Esophagus squamous epithelium (tissue), 5 donors: ENCODE measurements at regions not wholly inside any gene's neighbourhood (a gene's known extent, or its start where the extent isn't known, plus 50 kb on each side); places are given as distances from the start of the nearest gene placed in this dataset.
"Not testable (repeated sequence)": the region's sequence is repeated elsewhere in the genome, so short reads cannot be mapped to it uniquely, and the experiment has no call there.

Experiments used
- DNase-seq: peaks from one replicate; lab custom pipeline; 2025; lab: John Stamatoyannopoulos, UW
- H3K27ac ChIP-seq, 4 donors: fragments of 200-600 bp; sonication (generic); one replicate each; pipeline ENCODE4 v1.5.1; 2016 to 2019; ENCODE audit warnings: mild to moderate bottlenecking in 1 of 4
- H3K27me3 ChIP-seq, 4 donors: fragments of 200-600 bp; sonication (generic); 1 replicate in 3 of 4; 2 replicates in 1 of 4; pipeline versions ENCODE4 v1.5.1 to v1.6.0; 2017 to 2021; ENCODE audit warnings: antibody characterized with exemption in 1 of 4
- H3K36me3 ChIP-seq, 3 donors: fragments of 200-600 bp; sonication (generic); one replicate each; pipeline ENCODE4 v1.5.1; 2016 to 2019
- H3K4me1 ChIP-seq, 3 donors: fragments of 200-600 bp; sonication (generic); one replicate each; pipeline ENCODE4 v1.5.1; 2017 to 2019
- H3K4me3 ChIP-seq, 4 donors: fragments of 200-600 bp; sonication (generic); 1 replicate in 3 of 4; 2 replicates in 1 of 4; pipeline ENCODE4 v1.5.1; 2016 to 2019; ENCODE audit warnings: mild to moderate bottlenecking in 2 of 4, moderate library complexity in 1 of 4
- H3K9me3 ChIP-seq, 3 donors: fragments of 200-600 bp; sonication (generic); one replicate each; pipeline ENCODE4 v1.5.1; 2016 to 2019
- CTCF ChIP-seq, 6 experiments: fragments of 450-650 bp in 4 of 6; fragments of 200-600 bp in 2 of 6; sonication (generic) in 2 of 6; IDR thresholded peaks; one replicate each; pipeline ENCODE4 v1.5.1; 2016 to 2019; ENCODE audit warnings: antibody characterized with exemption in 6 of 6, mild to moderate bottlenecking in 4 of 6, moderate library complexity in 4 of 6
- POLR2A ChIP-seq, 4 donors: fragments of 450-650 bp; IDR thresholded peaks; one replicate each; pipeline ENCODE4 v1.6.1; 2017; ENCODE audit warnings: antibody characterized with exemption in 4 of 4, mild to moderate bottlenecking in 4 of 4, moderate library complexity in 3 of 4
- WGBS, 2 donors: methylation state at CpG; one replicate each; pipeline ENCODE4 v1.1.5; 2018; 5-methylcytosine and 5-hydroxymethylcytosine counted together
- intact Hi-C: fragments of 100-400 bp; cut with DNase I; formaldehyde crosslinking; loops from one replicate; pipeline ENCODE4 v1.15.0; 2022
- donor health status: DM: yes; HTN: yes; CAD: no.

GRCh38 chr6:22164236-22164635 is 132.6 kb downstream of the PRL start:
- Histone ChIP-seq H3K27me3 (no peaks in the 10 kb centered on the region), H3K27ac (no peak overlapping the region), H3K36me3 (no peaks in the 10 kb centered on the region), H3K9me3 (no peaks in the 10 kb centered on the region), H3K4me1 (no peaks in the 10 kb centered on the region), H3K4me3 (no peak overlapping the region)
- intact Hi-C loops, result no loop called here
- TF ChIP-seq CTCF (IDR thresholded peaks at IDR 0.05) (no peak), POLR2A (IDR thresholded peaks at IDR 0.05) (no peak)
- no peak for DNase-seq

DNA sequence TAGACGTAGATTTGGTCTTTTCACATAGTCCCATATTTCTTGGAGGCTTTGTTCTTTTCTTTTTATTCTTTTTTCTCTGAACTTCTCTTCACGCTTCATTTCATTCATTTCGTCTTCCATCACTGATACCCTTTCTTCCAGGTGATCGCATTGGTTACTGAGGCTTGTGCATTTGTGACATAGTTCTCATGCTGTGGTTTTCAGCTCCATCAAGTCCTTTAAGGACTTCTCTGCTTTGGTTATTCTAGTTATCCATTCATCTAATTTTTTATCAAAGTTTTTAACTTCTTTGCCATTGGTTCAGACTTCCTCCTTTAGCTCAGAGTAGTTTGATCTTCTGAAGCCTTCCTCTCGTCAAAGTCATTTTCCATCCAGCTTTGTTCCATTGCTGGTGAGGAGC is 125.8 kb downstream of the PRL start:
- H3K9me3 ChIP-seq, result peaks cover 0 to 29% (median 6%) of the 10 kb centered on the region in 3 donors
- DNase-seq, H3K27me3 ChIP-seq, H3K4me1 ChIP-seq, H3K27ac ChIP-seq, H3K36me3 ChIP-seq, H3K4me3 ChIP-seq, intact Hi-C loops: not testable (repeated sequence)
- WGBS, 2 donors, result 83 to 94% methylated on average over 5 of the region's 5 CpGs

DNA sequence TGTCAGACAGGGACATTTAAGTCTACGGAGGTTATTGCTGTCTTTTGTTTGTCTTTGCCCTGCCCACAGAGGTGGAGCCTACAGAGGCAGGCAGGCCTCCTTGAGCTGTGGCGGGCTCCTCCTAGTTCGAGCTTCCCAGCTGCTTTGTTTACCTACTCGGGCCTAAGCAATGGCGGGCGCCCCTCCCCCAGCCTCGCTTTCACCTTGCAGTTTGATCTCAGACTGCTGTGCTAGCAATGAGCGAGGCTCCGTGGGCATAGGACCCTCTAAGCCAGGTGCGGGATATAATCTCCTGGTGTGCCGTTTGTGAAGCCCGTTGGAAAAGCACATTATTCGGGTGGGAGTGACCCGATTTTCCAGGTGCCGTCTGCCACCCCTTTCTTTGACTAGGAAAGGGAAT is 125.0 kb downstream of the PRL start:
- H3K4me1 ChIP-seq, intact Hi-C loops, H3K27ac ChIP-seq, DNase-seq, H3K27me3 ChIP-seq, H3K4me3 ChIP-seq, H3K36me3 ChIP-seq: not testable (repeated sequence)
- H3K9me3 ChIP-seq, result peaks cover 0 to 29% (median 6%) of the 10 kb centered on the region in 3 donors
- WGBS, 2 donors, result 90 to 98% methylated on average over 8 to 10 of the region's 15 CpGs

GRCh38 chr6:22173311-22173710 is 123.5 kb downstream of the PRL start:
- intact Hi-C loops, result no loop called here
- TF ChIP-seq POLR2A (IDR thresholded peaks at IDR 0.05), result no peak
- TF ChIP-seq CTCF (IDR thresholded peaks at IDR 0.05), result no peak
- H3K36me3 ChIP-seq, result no peaks in the 10 kb centered on the region
- no peak overlapping the region for H3K4me3 ChIP-seq
- no peak for DNase-seq
- H3K4me1 ChIP-seq, result no peaks in the 10 kb centered on the region
- H3K9me3 ChIP-seq, result peaks cover 0 to 29% (median 6%) of the 10 kb centered on the region in 3 donors
- H3K27me3 ChIP-seq, result no peaks in the 10 kb centered on the region
- H3K27ac ChIP-seq, result no peak overlapping the region

- H3K27ac ChIP-seq, H3K9me3 ChIP-seq, H3K36me3 ChIP-seq, H3K4me1 ChIP-seq, H3K27me3 ChIP-seq, DNase-seq, H3K4me3 ChIP-seq, intact Hi-C loops: not testable (repeated sequence)
- 80 to 91% methylated on average over 1 to 9 of the region's 20 CpGs for WGBS, 2 donors
These were observed 116.6 kb downstream of the PRL start for GRCh38 chr6:22180250-22180649.

DNA sequence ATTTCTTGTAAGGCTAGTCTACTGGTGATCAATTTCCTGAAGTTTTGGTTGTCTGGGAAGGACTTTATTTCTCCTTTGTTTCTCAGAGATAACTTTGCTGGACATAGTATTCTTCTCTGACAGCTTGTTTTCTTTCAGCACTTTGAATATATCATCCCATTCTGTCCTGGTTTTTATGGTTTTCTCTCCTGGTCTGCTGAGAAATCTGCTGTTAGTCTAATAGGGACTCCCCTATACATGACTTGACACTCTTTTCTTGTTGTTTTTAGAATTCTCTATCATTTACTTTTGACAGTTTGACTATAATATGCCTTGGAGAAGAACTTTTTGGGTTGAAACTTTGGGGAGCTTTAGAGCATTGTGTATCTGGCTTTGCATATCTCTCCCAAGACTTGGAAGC is 112.5 kb downstream of the PRL start:
- Histone ChIP-seq H3K36me3 (no peaks in the 10 kb centered on the region), H3K4me3 (no peak overlapping the region), H3K4me1 (no peaks in the 10 kb centered on the region), H3K27me3 (no peaks in the 10 kb centered on the region), H3K9me3 (peaks cover 0 to 8% (median 4%) of the 10 kb centered on the region in 3 donors), H3K27ac (no peak overlapping the region)
- TF ChIP-seq CTCF (IDR thresholded peaks at IDR 0.05) (no peak), POLR2A (IDR thresholded peaks at IDR 0.05) (no peak)
- DNase-seq, result no peak
- intact Hi-C loops, result no loop called here

- intact Hi-C loops, result no loop called here
- TF ChIP-seq POLR2A (IDR thresholded peaks at IDR 0.05) (no peak), CTCF (IDR thresholded peaks at IDR 0.05) (no peak)
- no peaks in the 10 kb centered on the region for H3K36me3 ChIP-seq
These were observed 106.9 kb downstream of the PRL start for GRCh38 chr6:22189946-22190345.

More at GRCh38 chr6:22189946-22190345, 106.9 kb downstream of the PRL start:
- H3K4me3 ChIP-seq, result no peak overlapping the region
- H3K9me3 ChIP-seq, result no peaks in the 10 kb centered on the region
- no peak overlapping the region for H3K27ac ChIP-seq
- no peak for DNase-seq
- no peaks in the 10 kb centered on the region for H3K27me3 ChIP-seq
- H3K4me1 ChIP-seq, result no peaks in the 10 kb centered on the region
- 85 to 86% methylated on average over 6 of the region's 6 CpGs for WGBS, 2 donors
